ENCODE measurements at regions not wholly inside any gene's neighbourhood (a gene's known extent, or its start where the extent isn't known, plus 50 kb on each side); places are given as distances from the start of the nearest gene placed in this dataset.
"Not testable (repeated sequence)": the region's sequence is repeated elsewhere in the genome, so short reads cannot be mapped to it uniquely, and the experiment has no call there.

DNA sequence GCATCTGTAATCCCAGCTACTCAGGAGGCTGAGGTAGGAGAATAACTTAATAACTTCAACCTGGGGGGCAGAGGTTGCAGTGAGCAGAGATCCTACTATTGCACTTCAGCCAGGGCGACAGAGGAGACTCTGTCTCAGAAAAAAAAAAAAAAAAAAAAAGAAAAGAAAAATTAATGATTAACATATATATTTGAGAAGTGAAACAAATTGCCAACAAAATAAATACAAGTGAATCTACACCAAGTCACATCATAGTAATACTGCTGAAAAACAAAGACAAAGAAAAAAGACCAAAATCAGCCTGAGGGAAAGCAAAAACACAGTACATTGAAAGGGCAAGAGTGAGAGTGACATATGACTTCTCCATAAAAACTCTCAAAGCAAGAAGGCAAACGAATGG, 123.7 kb downstream of the CASP12 start:
- Mint-ChIP-seq H3K27ac (no peak overlapping the region), H3K27me3 (no peaks in the 10 kb centered on the region), H3K4me1 (peaks cover 15% of the 10 kb centered on the region), H3K9me3 (ENCODE audit: low read depth) (peaks cover 2% of the 10 kb centered on the region), H3K4me3 (no peak overlapping the region), H3K36me3 (ENCODE audit: low read depth) (no peaks in the 10 kb centered on the region)
- DNase-seq, result no peak
- CTCF ChIA-PET, result no interaction called here
- intact Hi-C loops (cut with DNase I, micrococcal nuclease), result no loop called here
- no peak for ATAC-seq
- POLR2A ChIA-PET, result no interaction called here

DNA sequence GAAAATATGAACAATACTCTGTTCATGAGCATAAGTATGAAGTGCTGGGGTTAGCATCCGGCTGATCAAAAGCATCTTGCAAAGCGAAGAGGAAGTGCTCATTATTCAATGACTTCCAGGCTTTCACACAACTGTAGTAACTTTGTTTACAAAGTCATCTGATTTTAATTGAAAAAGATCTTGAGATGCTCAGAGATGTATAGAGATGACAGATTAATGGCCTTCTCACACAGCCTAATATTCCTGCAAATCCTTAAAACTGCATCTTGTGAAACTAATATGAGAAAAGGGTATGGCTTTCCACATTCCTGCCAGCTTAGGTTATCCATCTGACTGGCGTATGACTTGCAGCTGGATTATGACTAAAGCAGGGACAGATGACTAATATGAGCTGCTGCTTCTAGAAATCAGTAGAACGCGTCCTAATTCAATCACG, 125.4 kb downstream of the CASP12 start:
- Mint-ChIP-seq H3K27me3 (no peaks in the 10 kb centered on the region), H3K27ac (no peak overlapping the region), H3K36me3 (ENCODE audit: low read depth) (no peaks in the 10 kb centered on the region), H3K4me1 (peaks cover 15% of the 10 kb centered on the region), H3K9me3 (ENCODE audit: low read depth) (peaks cover 2% of the 10 kb centered on the region), H3K4me3 (no peak overlapping the region)
- POLR2A ChIA-PET, result no interaction called here
- CTCF ChIA-PET, result no interaction called here
- DNase-seq, result no peak
- peak; percentile 68 for ATAC-seq
- intact Hi-C loops (cut with DNase I, micrococcal nuclease), result no loop called here

DNA sequence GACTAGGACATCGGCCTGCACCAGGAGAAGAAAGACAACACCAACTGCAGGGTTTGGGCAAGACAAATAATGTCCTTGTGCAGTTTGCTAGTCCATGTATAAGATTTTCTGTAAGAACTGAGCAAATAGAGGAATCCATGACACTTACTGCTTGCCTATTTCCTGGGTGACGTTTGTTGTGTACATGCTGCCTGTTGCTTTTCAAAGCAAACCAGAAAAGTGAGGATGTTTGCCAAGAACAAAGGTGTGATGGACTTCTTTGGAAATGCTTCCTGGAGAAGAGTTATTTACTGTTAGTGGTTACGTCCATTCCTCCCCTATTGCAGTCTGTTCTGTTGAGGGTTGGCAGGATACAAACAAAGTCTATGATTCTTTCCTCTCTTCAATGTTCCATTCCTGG, 126.5 kb downstream of the CASP12 start:
- Mint-ChIP-seq H3K36me3 (ENCODE audit: low read depth) (no peaks in the 10 kb centered on the region), H3K9me3 (ENCODE audit: low read depth) (peaks cover 2% of the 10 kb centered on the region), H3K4me3 (no peak overlapping the region), H3K27me3 (no peaks in the 10 kb centered on the region), H3K4me1 (peaks cover 15% of the 10 kb centered on the region), H3K27ac (peak overlapping the region; percentile 13)
- no peak for ATAC-seq
- DNase-seq, result no peak
- POLR2A ChIA-PET, result no interaction called here
- CTCF ChIA-PET, result interaction anchor here (0.7 kb wide), 1 partner anchor 148 kb away, joined by 3 read pairs; no protein-coding TSS in a partner anchor
- intact Hi-C loops (cut with DNase I, micrococcal nuclease), result no loop called here

DNA sequence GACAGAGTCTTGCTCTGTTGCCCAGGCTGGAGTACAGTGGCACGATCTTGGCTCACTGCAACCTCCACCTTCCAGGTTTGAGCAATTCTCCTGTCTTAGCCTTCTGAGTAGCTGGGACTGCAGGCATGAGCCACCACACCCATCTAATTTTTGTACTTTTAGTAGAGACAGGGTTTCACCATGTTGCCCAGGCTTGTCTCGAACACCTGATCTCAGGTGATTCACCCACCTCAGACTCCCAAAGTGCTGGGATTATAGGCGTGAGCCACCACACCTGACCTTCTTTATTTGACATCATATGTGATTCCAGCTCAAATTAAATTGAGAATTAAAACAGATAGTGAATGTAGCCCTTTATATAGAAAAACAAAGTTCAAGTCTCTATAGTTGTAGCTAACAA, 127.2 kb downstream of the CASP12 start:
- DNase-seq; H3K36me3 Mint-ChIP-seq (ENCODE audit: low read depth); H3K4me3 Mint-ChIP-seq; intact Hi-C loops (cut with DNase I, micrococcal nuclease); ATAC-seq; H3K27me3 Mint-ChIP-seq; H3K9me3 Mint-ChIP-seq (ENCODE audit: low read depth); H3K27ac Mint-ChIP-seq; CTCF ChIA-PET; POLR2A ChIA-PET: not testable (repeated sequence)
- H3K4me1 Mint-ChIP-seq, result peaks cover 15% of the 10 kb centered on the region

DNA sequence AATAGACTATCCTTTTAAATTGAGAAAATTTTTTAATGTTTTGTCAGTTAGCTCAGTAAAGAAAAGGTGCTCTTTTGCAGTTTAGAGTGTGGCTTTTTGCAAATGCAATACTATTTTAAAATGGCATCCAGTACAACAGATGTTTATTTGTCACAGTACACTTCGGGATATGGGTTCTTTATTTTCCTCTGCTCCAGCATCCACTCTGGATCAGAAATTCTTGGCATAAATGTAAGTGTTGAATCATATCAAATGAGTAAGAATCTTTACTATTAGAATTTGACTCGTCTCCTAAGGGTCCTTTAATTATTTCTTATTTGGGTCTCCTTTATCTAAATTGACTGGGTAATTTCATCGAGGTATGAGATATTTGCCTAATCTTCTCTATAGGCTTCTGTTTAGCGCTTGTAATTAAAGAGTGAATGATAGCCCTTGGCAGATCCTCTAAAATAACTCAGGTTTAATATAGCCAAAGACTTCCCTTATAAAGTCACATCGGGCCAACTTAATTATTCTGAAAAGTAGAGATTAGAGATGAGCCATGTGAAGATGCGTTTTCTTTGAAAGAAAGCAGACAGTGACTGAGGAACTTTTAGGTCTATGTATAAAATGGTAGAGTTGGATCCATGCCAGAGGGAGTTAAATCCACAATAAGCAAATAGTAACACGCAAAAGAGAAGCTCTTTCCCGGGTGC, 132.7 kb downstream of the CASP12 start:
- intact Hi-C loops (cut with DNase I, micrococcal nuclease), result no loop called here

DNA sequence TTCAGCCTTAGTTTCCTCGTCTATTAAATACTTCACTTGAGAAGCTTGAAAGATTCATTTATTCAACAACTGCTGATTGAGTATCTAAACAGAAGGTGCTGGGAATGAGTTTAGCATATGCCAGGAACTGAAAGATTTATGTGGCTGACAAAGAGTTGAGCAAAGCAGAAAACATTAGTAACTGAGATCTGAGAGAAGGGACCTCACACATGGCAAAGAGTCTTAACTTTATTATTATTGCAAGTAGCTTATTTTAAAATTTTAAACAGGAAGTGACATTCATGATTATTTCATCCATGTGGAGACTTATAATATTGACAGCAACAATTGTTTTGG, 133.6 kb downstream of the CASP12 start:
- ChIA-PET POLR2A (no interaction called here), CTCF (no interaction called here)
- peaks cover 6% of the 10 kb centered on the region for H3K36me3 Mint-ChIP-seq (ENCODE audit: low read depth)
- ATAC-seq, result peak; percentile 36
- H3K4me1 Mint-ChIP-seq, result peaks cover 14% of the 10 kb centered on the region
- no peak overlapping the region for H3K4me3 Mint-ChIP-seq
- intact Hi-C loops (cut with DNase I, micrococcal nuclease), result no loop called here
- H3K27me3 Mint-ChIP-seq, result no peaks in the 10 kb centered on the region
- no peak overlapping the region for H3K27ac Mint-ChIP-seq
- no peak for DNase-seq
- peaks cover 9% of the 10 kb centered on the region for H3K9me3 Mint-ChIP-seq (ENCODE audit: low read depth)

More for the DNA sequence above, 132.7 kb downstream of the CASP12 start:
- ATAC-seq (no peak), DNase-seq (no peak)
- ChIA-PET POLR2A (no interaction called here), CTCF (no interaction called here)
- no peak overlapping the region for H3K4me3 Mint-ChIP-seq
- no peaks in the 10 kb centered on the region for H3K27me3 Mint-ChIP-seq
- H3K4me1 Mint-ChIP-seq, result peaks cover 14% of the 10 kb centered on the region
- no peak overlapping the region for H3K27ac Mint-ChIP-seq
- no peaks in the 10 kb centered on the region for H3K9me3 Mint-ChIP-seq (ENCODE audit: low read depth)
- H3K36me3 Mint-ChIP-seq (ENCODE audit: low read depth), result no peaks in the 10 kb centered on the region

DNA sequence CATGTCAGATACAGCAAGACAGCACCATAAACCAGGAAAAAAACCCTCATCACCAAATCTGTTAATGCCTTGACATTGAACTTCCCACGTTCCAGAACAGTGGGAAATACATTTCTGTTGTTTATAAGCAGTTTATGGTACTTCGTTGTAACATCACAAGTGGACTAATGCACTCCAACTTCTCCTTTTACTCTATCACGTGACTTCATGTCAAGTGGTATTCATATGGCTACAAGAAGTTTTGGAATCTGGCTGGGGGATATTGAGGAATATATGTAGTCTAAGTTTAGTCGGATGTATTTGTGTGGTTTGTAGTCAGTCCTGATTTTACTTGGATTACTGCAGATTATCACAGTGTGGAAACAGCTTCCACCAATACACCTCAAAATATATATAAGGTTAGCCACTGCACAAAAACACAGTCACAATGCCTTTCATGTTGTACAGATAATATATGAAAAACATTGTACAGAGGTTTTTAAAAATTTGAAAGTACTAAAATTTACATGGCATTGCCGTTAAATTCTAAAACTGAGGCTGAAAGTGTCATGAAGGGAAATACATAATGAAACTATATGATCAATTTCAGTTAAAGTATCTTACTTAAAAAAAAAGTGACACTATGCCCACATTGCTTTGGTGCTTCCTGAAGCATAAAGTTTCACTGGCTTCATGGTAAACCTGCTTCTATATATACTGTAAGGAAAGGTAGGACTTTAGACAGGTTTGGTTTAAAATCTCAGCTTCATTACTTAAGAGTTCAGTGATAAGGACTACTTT, 134.1 kb downstream of the CASP12 start:
- no peak for DNase-seq
- intact Hi-C loops (cut with DNase I, micrococcal nuclease), result no loop called here
- Mint-ChIP-seq H3K27ac (no peak overlapping the region), H3K4me1 (peaks cover 14% of the 10 kb centered on the region), H3K27me3 (no peaks in the 10 kb centered on the region), H3K36me3 (ENCODE audit: low read depth) (peaks cover 8% of the 10 kb centered on the region), H3K4me3 (no peak overlapping the region), H3K9me3 (ENCODE audit: low read depth) (peaks cover 14% of the 10 kb centered on the region)
- CTCF ChIA-PET, result no interaction called here
- POLR2A ChIA-PET, result no interaction called here
- peak; percentile 61 for ATAC-seq

DNA sequence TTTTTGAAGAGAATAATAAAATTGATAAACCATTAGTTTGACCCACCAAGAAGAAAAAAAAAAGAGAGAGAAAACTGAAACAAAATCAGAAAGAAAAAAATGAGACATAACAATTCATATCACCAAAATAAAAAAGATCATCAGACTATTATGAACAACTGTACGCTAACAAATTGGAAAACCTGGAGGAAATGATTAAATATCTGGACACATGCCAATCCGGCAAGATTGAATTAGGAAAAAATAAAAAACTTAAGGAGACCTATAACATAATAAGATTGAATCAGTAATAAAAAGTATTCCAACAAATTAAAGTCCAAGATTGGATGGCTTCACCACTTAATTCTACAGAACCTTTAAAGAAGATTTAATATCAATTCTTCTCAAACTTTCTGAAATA, 136.7 kb downstream of the CASP12 start:
- H3K4me1 Mint-ChIP-seq, result peaks cover 14% of the 10 kb centered on the region
- H3K27ac Mint-ChIP-seq, result no peak overlapping the region
- H3K27me3 Mint-ChIP-seq, result no peaks in the 10 kb centered on the region
- H3K36me3 Mint-ChIP-seq (ENCODE audit: low read depth), result peaks cover 8% of the 10 kb centered on the region
- ATAC-seq (no peak), DNase-seq (no peak)
- POLR2A ChIA-PET, result no interaction called here
- CTCF ChIA-PET, result no interaction called here
- intact Hi-C loops (cut with DNase I, micrococcal nuclease), result no loop called here
- no peak overlapping the region for H3K4me3 Mint-ChIP-seq
- peaks cover 18% of the 10 kb centered on the region for H3K9me3 Mint-ChIP-seq (ENCODE audit: low read depth)

DNA sequence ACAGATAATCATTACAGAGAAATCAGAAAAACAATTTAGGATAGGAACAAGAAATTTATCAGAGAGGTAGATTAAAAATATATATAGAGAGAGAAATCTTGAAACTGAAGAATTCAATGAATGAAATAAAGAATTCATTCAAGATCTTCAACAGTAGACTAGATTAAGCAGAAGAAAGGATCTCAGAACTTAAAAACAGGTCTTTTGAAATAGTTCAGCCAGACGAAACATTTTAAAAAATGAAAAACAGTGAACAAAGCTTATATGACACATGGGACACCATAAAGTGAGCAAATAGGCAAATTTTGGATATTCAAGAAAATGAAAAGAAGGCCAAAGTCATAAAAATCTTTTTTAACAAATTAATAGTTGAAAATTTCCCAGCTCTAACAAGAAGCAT, 138.8 kb downstream of the CASP12 start:
- POLR2A ChIA-PET, result no interaction called here
- CTCF ChIA-PET, result interaction anchor here (1.5 kb wide), 1 partner anchor 51 kb away, joined by 3 read pairs; no protein-coding TSS in a partner anchor
- no peak overlapping the region for H3K4me3 Mint-ChIP-seq
- H3K4me1 Mint-ChIP-seq, result peaks cover 8% of the 10 kb centered on the region
- ATAC-seq, result no peak
- intact Hi-C loops (cut with DNase I, micrococcal nuclease), result no loop called here
- no peak overlapping the region for H3K27ac Mint-ChIP-seq
- H3K27me3 Mint-ChIP-seq, result no peaks in the 10 kb centered on the region
- H3K36me3 Mint-ChIP-seq (ENCODE audit: low read depth), result peaks cover 8% of the 10 kb centered on the region
- peaks cover 18% of the 10 kb centered on the region for H3K9me3 Mint-ChIP-seq (ENCODE audit: low read depth)
- no peak for DNase-seq

DNA sequence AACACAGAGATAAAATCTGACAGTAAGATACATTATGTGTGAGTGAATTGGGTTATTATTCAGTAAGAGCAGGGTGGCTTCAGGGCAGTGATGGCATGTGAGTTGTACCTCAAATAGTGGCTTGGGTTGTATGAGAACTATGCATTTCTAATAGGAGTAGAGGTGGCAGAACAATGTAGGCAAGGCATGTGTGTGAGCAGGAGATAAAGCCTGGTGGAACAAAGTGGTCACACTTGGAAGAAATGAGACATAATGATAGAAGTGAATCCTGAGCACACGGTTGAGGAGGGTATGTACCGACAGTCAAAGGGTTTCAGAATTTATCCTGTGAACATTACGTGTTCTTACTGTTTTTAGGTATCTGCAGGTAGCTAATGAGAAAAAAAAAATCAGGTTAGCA, 159.3 kb downstream of the CASP12 start:
- Mint-ChIP-seq H3K27ac (no peak overlapping the region), H3K4me1 (peaks cover 4% of the 10 kb centered on the region), H3K9me3 (ENCODE audit: low read depth) (no peaks in the 10 kb centered on the region), H3K27me3 (no peaks in the 10 kb centered on the region), H3K4me3 (no peak overlapping the region), H3K36me3 (ENCODE audit: low read depth) (no peaks in the 10 kb centered on the region)
- DNase-seq (no peak), ATAC-seq (no peak)
- ChIA-PET CTCF (interaction anchor here (0.9 kb wide), 1 partner anchor 11 kb away, joined by 3 read pairs; no protein-coding TSS in a partner anchor), POLR2A (no interaction called here)
- intact Hi-C loops (cut with DNase I, micrococcal nuclease), result no loop called here

DNA sequence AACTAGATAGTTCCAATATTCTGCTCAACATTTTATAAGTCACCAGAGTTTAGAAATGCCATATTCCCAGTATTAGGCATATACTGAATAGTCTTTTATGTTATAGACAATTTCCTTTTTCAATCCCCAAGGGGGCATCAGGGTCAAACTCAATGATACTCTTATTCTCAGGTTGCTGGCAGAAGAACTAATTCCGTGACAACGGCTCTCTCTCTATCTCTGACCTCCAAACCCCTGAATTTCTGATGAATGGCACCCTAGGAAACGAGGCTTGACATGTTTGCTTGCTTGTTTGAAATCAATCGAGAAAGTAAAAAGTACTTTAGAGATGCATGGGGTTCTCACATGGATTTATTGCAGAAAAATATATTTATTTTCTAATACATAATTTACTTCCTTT, 160.1 kb downstream of the CASP12 start:
- Mint-ChIP-seq H3K27ac (no peak overlapping the region), H3K4me3 (no peak overlapping the region), H3K27me3 (no peaks in the 10 kb centered on the region), H3K4me1 (peaks cover 4% of the 10 kb centered on the region), H3K36me3 (ENCODE audit: low read depth) (no peaks in the 10 kb centered on the region), H3K9me3 (ENCODE audit: low read depth) (no peaks in the 10 kb centered on the region)
- intact Hi-C loops (cut with DNase I, micrococcal nuclease), result no loop called here
- DNase-seq (no peak), ATAC-seq (no peak)
- ChIA-PET CTCF (no interaction called here), POLR2A (no interaction called here)

DNA sequence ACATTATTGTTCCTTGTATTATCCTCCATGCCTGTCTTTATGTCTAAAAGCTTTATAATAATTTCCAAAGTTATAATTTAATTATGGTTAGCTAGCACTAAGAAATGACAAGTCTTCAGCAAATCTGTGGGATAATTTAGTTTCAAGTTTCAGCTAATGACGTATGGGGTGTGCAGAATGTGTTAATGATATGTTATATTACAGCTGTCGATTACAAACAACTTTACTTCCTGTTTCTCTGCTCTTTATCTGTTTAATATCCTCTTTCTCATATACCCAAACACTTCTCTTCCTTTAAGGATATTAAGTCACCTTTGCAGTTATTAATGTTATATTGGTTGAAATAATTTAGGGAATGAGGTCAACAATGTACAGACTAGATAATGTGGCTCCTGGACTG, 161.8 kb downstream of the CASP12 start:
- DNase-seq (no peak), ATAC-seq (no peak)
- H3K4me1 Mint-ChIP-seq, result peaks cover 9% of the 10 kb centered on the region
- no peaks in the 10 kb centered on the region for H3K27me3 Mint-ChIP-seq
- intact Hi-C loops (cut with DNase I, micrococcal nuclease), result no loop called here
- H3K27ac Mint-ChIP-seq, result no peak overlapping the region
- H3K4me3 Mint-ChIP-seq, result no peak overlapping the region
- H3K9me3 Mint-ChIP-seq (ENCODE audit: low read depth), result no peaks in the 10 kb centered on the region
- no peaks in the 10 kb centered on the region for H3K36me3 Mint-ChIP-seq (ENCODE audit: low read depth)
- ChIA-PET CTCF (interaction anchor here (0.6 to 1.5 kb wide), 2 partner anchors 137 to 163 kb away, joined by 3 read pairs; no protein-coding TSS in a partner anchor), POLR2A (no interaction called here)

Data from activated CD4-positive, alpha-beta T cell treated with anti-CD3 and anti-CD28 coated beads for 36 hours (primary cell).